ENCODE measurements at regions not wholly inside any gene's neighbourhood (a gene's known extent, or its start where the extent isn't known, plus 50 kb on each side); places are given as distances from the start of the nearest gene placed in this dataset.

DNA sequence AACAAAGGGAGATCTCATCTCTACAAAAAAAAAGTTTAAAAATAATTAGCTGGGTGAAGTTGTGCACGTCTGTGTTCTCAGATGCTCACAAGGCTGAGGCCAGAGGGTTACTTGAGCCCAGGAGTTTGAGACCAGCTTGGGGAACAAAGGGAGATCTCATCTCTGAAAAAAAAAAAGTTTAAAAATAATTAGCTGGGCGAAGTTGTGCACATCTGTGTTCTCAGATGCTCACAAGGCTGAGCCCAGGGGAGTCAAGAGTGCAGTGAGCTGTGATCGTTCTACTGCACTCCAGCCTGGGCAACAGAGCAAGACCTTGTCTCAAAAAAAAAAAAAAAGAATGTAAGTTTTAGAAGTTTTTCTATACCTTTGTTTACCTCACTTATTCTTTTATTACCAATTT, 127.3 kb downstream of the FGF9 start:
- no peak overlapping the region for H3K9ac ChIP-seq (ENCODE audit: extremely low read depth, low read length, poor library complexity, severe bottlenecking)
- H3K36me3 Mint-ChIP-seq (ENCODE audit: low read depth), result no peaks in the 10 kb centered on the region
- H3K36me3 ChIP-seq (ENCODE audit: control insufficient read depth, insufficient read depth, low read length), result no peaks in the 10 kb centered on the region
- H3K27me3 Mint-ChIP-seq (ENCODE audit: insufficient read depth), result no peaks in the 10 kb centered on the region
- no peak for DNase-seq
- no peak overlapping the region for H3K27ac Mint-ChIP-seq
- no peaks in the 10 kb centered on the region for H3K9me3 ChIP-seq (ENCODE audit: control insufficient read depth, low read length)
- H3K9me3 Mint-ChIP-seq, result no peaks in the 10 kb centered on the region
- H3K4me1 ChIP-seq (ENCODE audit: control insufficient read depth, insufficient read depth, low read length), result no peaks in the 10 kb centered on the region
- 88 to 90% methylated on average over 3 of the region's 3 CpGs for WGBS, 2 experiments (ENCODE audit: insufficient coverage in 1 of 2, insufficient read length in 1 of 2)
- no peaks in the 10 kb centered on the region for H3K4me1 Mint-ChIP-seq
- TF ChIP-seq, protein P1, sequence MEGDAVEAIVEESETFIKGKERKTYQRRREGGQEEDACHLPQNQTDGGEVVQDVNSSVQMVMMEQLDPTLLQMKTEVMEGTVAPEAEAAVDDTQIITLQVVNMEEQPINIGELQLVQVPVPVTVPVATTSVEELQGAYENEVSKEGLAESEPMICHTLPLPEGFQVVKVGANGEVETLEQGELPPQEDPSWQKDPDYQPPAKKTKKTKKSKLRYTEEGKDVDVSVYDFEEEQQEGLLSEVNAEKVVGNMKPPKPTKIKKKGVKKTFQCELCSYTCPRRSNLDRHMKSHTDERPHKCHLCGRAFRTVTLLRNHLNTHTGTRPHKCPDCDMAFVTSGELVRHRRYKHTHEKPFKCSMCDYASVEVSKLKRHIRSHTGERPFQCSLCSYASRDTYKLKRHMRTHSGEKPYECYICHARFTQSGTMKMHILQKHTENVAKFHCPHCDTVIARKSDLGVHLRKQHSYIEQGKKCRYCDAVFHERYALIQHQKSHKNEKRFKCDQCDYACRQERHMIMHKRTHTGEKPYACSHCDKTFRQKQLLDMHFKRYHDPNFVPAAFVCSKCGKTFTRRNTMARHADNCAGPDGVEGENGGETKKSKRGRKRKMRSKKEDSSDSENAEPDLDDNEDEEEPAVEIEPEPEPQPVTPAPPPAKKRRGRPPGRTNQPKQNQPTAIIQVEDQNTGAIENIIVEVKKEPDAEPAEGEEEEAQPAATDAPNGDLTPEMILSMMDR (conservative IDR thresholded peaks at IDR 0.05), result no peak
- H3K27me3 ChIP-seq (ENCODE audit: control insufficient read depth, insufficient read depth, low read length, poor library complexity, severe bottlenecking), result no peaks in the 10 kb centered on the region
- no peak overlapping the region for H3K4me3 ChIP-seq (ENCODE audit: low read length)
- no peak overlapping the region for H3K4me3 Mint-ChIP-seq
- no peak overlapping the region for H3K27ac ChIP-seq (ENCODE audit: low read depth, low read length)

DNA sequence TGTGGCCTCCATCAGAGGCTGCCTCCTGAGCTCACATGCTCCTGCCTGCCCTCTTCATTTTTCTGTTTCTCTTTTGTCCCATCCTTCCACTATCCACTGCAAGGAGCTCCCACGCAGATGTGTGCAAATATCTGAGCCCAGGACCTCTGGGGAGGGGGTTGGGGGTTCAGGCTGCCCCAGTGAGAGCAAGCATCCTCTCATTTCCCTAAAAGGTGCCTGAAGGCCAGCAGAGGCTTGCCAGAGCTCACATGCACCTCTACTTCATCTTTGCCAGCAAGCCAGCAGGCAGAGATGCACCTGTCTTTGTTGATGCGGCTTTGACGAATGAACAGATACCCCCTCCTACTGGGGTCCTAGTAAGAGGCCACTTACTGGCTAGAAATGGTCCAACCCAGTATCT, 128.8 kb downstream of the FGF9 start:
- Mint-ChIP-seq H3K4me1 (no peaks in the 10 kb centered on the region), H3K27ac (no peak overlapping the region), H3K27me3 (ENCODE audit: insufficient read depth) (no peaks in the 10 kb centered on the region), H3K36me3 (ENCODE audit: low read depth) (no peaks in the 10 kb centered on the region), H3K4me3 (no peak overlapping the region), H3K9me3 (no peaks in the 10 kb centered on the region)
- H3K36me3 ChIP-seq (ENCODE audit: control insufficient read depth, insufficient read depth, low read length), result no peaks in the 10 kb centered on the region
- TF ChIP-seq, protein P1 (conservative IDR thresholded peaks at IDR 0.05), result no peak
- WGBS, 2 experiments (ENCODE audit: insufficient coverage in 1 of 2, insufficient read length in 1 of 2), result 89 to 100% methylated on average over 2 to 3 of the region's 3 CpGs
- no peak overlapping the region for H3K4me3 ChIP-seq (ENCODE audit: low read length)
- DNase-seq, result no peak
- H3K27ac ChIP-seq (ENCODE audit: low read depth, low read length), result no peak overlapping the region
- H3K9ac ChIP-seq (ENCODE audit: extremely low read depth, low read length, poor library complexity, severe bottlenecking), result no peak overlapping the region
- H3K9me3 ChIP-seq (ENCODE audit: control insufficient read depth, low read length), result no peaks in the 10 kb centered on the region
- H3K4me1 ChIP-seq (ENCODE audit: control insufficient read depth, insufficient read depth, low read length), result no peaks in the 10 kb centered on the region
- H3K27me3 ChIP-seq (ENCODE audit: control insufficient read depth, insufficient read depth, low read length, poor library complexity, severe bottlenecking), result no peaks in the 10 kb centered on the region

DNA sequence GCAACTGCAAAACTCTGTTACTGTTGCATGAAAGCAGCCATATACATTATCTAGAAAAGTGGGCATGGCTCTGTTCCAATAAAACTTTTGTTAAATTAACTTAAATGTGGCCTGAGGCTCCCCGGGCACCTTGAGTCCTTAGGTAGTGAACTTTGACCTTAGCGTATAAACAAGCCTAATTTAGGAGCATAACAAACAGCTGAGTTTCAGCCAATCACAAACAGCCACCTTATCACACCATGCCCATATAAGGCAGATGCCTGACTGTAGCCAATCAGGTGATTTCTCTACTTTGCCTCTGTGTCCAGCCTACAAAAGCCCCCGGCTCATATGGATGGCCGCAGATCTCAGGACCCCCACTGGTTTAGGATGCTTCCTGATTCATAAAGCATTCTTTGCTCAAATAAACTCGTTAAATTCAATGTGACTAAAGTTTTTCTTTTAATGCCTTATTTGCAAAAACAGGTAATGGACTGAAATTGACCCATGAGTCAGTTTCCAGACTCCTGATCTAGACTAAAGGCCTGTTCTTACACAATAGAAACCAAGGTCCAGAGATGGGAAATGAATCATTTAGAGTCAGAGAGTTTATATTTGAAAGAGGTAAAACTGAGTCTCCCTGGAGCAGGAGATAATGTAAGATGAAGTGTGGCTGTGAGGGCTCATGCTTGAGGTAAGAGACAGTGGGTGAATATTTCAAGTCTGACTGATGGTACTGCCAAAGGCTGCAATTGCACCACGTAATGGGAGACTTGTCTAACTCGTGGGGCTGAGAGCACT, 130.2 kb downstream of the FGF9 start:
- no peaks in the 10 kb centered on the region for H3K27me3 Mint-ChIP-seq (ENCODE audit: insufficient read depth)
- H3K4me3 Mint-ChIP-seq, result no peak overlapping the region
- Histone ChIP-seq H3K4me1 (ENCODE audit: control insufficient read depth, insufficient read depth, low read length) (no peaks in the 10 kb centered on the region), H3K27ac (ENCODE audit: low read depth, low read length) (no peak overlapping the region), H3K9ac (ENCODE audit: extremely low read depth, low read length, poor library complexity, severe bottlenecking) (no peak overlapping the region), H3K27me3 (ENCODE audit: control insufficient read depth, insufficient read depth, low read length, poor library complexity, severe bottlenecking) (no peaks in the 10 kb centered on the region), H3K4me3 (ENCODE audit: low read length) (no peak overlapping the region), H3K36me3 (ENCODE audit: control insufficient read depth, insufficient read depth, low read length) (no peaks in the 10 kb centered on the region), H3K9me3 (ENCODE audit: control insufficient read depth, low read length) (no peaks in the 10 kb centered on the region)
- no peaks in the 10 kb centered on the region for H3K36me3 Mint-ChIP-seq (ENCODE audit: low read depth)
- DNase-seq, result no peak
- no peak overlapping the region for H3K27ac Mint-ChIP-seq
- H3K4me1 Mint-ChIP-seq, result no peaks in the 10 kb centered on the region
- 93 to 95% methylated on average over 7 of the region's 7 CpGs for WGBS, 2 experiments (ENCODE audit: insufficient coverage in 1 of 2, insufficient read length in 1 of 2)
- no peaks in the 10 kb centered on the region for H3K9me3 Mint-ChIP-seq
- TF ChIP-seq, protein P1 (conservative IDR thresholded peaks at IDR 0.05), result no peak
